HEK293 (cell line): ENCODE measurements at regions not wholly inside any gene's neighbourhood (a gene's known extent, or its start where the extent isn't known, plus 50 kb on each side); places are given as distances from the start of the nearest gene placed in this dataset.

Experiments
- GLI2 ChIP-seq: fragments of 450-650 bp; formaldehyde crosslinking; IDR thresholded peaks from 2 replicates; pipeline ENCODE4; 2017; ENCODE audit warnings: missing biosample characterization, missing genetic modification characterization, low read depth, borderline replicate concordance
- HIC1 ChIP-seq: fragments of 450-650 bp; formaldehyde crosslinking; IDR thresholded peaks from 2 replicates; pipeline ENCODE4 v1.5.1; 2016; ENCODE audit warnings: missing biosample characterization, missing genetic modification characterization
- INSM2 ChIP-seq: fragments of 450-650 bp; formaldehyde crosslinking; IDR thresholded peaks from 2 replicates; pipeline ENCODE4 v1.5.1; 2016; ENCODE audit warnings: missing biosample characterization, missing genetic modification characterization
- KLF7 ChIP-seq: fragments of 450-650 bp; formaldehyde crosslinking; IDR thresholded peaks from 2 replicates; pipeline ENCODE4 v1.5.1; 2016; ENCODE audit warnings: missing biosample characterization, missing genetic modification characterization, borderline replicate concordance
- OSR2 ChIP-seq: fragments of 450-650 bp; formaldehyde crosslinking; IDR thresholded peaks from 2 replicates; pipeline ENCODE4 v1.5.1; 2016; ENCODE audit warnings: missing biosample characterization, missing genetic modification characterization
- SETDB1 ChIP-seq: IDR thresholded peaks from one replicate; pipeline ENCODE4 v1.6.1; 2017; ENCODE audit warnings: mild to moderate bottlenecking, low read length, moderate library complexity, mixed read lengths; ENCODE audit not compliant: insufficient read length
- WT1 ChIP-seq: fragments of 450-650 bp; formaldehyde crosslinking; IDR thresholded peaks from 2 replicates; pipeline ENCODE4 v1.5.1; 2016; ENCODE audit warnings: missing biosample characterization, missing genetic modification characterization
- ZBTB21 ChIP-seq: fragments of 450-650 bp; formaldehyde crosslinking; IDR thresholded peaks from 2 replicates; pipeline ENCODE4 v1.5.1; 2017; ENCODE audit warnings: missing biosample characterization, missing genetic modification characterization
- ZEB2 ChIP-seq: fragments of 450-650 bp; formaldehyde crosslinking; IDR thresholded peaks from 2 replicates; pipeline ENCODE4 v1.5.1; 2016; ENCODE audit warnings: missing biosample characterization, missing genetic modification characterization
- ZFP69B ChIP-seq: fragments of 450-650 bp; formaldehyde crosslinking; IDR thresholded peaks from 2 replicates; pipeline ENCODE4 v1.5.1; 2016; ENCODE audit warnings: missing biosample characterization, missing genetic modification characterization
- ZNF114 ChIP-seq: fragments of 450-650 bp; formaldehyde crosslinking; IDR thresholded peaks from 2 replicates; pipeline ENCODE4 v1.5.0; 2017; ENCODE audit warnings: missing biosample characterization, missing genetic modification characterization
- ZNF2 ChIP-seq: fragments of 450-650 bp; formaldehyde crosslinking; IDR thresholded peaks from 2 replicates; pipeline ENCODE4 v1.5.1; 2016; ENCODE audit warnings: missing biosample characterization, missing genetic modification characterization
- ZNF214 ChIP-seq: fragments of 450-650 bp; formaldehyde crosslinking; IDR thresholded peaks from 2 replicates; pipeline ENCODE4 v1.5.1; 2017; ENCODE audit warnings: missing biosample characterization, mild to moderate bottlenecking, missing genetic modification characterization, borderline replicate concordance
- ZNF529 ChIP-seq: fragments of 450-650 bp; formaldehyde crosslinking; IDR thresholded peaks from 2 replicates; pipeline ENCODE4 v1.5.1; 2017; ENCODE audit warnings: missing genetic modification characterization, missing biosample characterization; ENCODE audit not compliant: insufficient replicate concordance
- ZNF692 ChIP-seq: fragments of 450-650 bp; formaldehyde crosslinking; IDR thresholded peaks from 2 replicates; pipeline ENCODE4 v1.5.1; 2016; ENCODE audit warnings: missing biosample characterization, missing genetic modification characterization
- ZNF768 ChIP-seq: fragments of 450-650 bp; formaldehyde crosslinking; IDR thresholded peaks from 2 replicates; pipeline ENCODE4 v1.5.1; 2018; ENCODE audit warnings: missing biosample characterization, mild to moderate bottlenecking, missing genetic modification characterization
- ZNF776 ChIP-seq: fragments of 450-650 bp; formaldehyde crosslinking; IDR thresholded peaks from 2 replicates; pipeline ENCODE4 v1.5.0; 2017; ENCODE audit warnings: missing biosample characterization, missing genetic modification characterization, borderline replicate concordance
- ZNF777 ChIP-seq: fragments of 450-650 bp; formaldehyde crosslinking; IDR thresholded peaks from 2 replicates; pipeline ENCODE4 v1.5.1; 2017; ENCODE audit warnings: missing biosample characterization, missing genetic modification characterization, borderline replicate concordance
- ZNF792 ChIP-seq: fragments of 450-650 bp; formaldehyde crosslinking; IDR thresholded peaks from 2 replicates; pipeline ENCODE4 v1.5.1; 2016; ENCODE audit warnings: missing biosample characterization, missing genetic modification characterization
- TF ChIP-seq, protein P1 (sequence below): fragments of 450-650 bp; formaldehyde crosslinking; IDR thresholded peaks from 2 replicates; pipeline ENCODE4 v1.5.1; 2016; ENCODE audit warnings: missing biosample characterization, missing genetic modification characterization
- TF ChIP-seq, protein P2 (sequence below): fragments of 450-650 bp; formaldehyde crosslinking; IDR thresholded peaks from 2 replicates; pipeline ENCODE4 v1.5.1; 2016; ENCODE audit warnings: missing biosample characterization, missing genetic modification characterization
- TF ChIP-seq, protein P3 (sequence below): fragments of 450-650 bp; formaldehyde crosslinking; IDR thresholded peaks from 2 replicates; pipeline ENCODE4 v1.5.1; 2017; ENCODE audit warnings: missing biosample characterization, missing genetic modification characterization
- TF ChIP-seq, protein P4 (sequence below): fragments of 450-650 bp; formaldehyde crosslinking; IDR thresholded peaks from 2 replicates; pipeline ENCODE4 v1.5.1; 2016; ENCODE audit warnings: missing biosample characterization, missing genetic modification characterization
- TF ChIP-seq, protein P5 (sequence below): IDR thresholded peaks from 2 replicates; pipeline ENCODE4 v1.6.1; 2011; ENCODE audit warnings: mild to moderate bottlenecking, low read depth, low read length, borderline replicate concordance

GRCh38 chr15:70426096-70426821 is 328.5 kb upstream of the TLE3 start (continued):
- TF ChIP-seq WT1 (tag by site-specific recombination): peak; percentile 36
- TF ChIP-seq ZFP69B: no peak
- peak; percentile 92 for TF ChIP-seq GLI2 (tag by site-specific recombination)
- TF ChIP-seq INSM2 (tag by site-specific recombination): peak; percentile 56
- TF ChIP-seq, protein P1, sequence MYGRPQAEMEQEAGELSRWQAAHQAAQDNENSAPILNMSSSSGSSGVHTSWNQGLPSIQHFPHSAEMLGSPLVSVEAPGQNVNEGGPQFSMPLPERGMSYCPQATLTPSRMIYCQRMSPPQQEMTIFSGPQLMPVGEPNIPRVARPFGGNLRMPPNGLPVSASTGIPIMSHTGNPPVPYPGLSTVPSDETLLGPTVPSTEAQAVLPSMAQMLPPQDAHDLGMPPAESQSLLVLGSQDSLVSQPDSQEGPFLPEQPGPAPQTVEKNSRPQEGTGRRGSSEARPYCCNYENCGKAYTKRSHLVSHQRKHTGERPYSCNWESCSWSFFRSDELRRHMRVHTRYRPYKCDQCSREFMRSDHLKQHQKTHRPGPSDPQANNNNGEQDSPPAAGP (tag by site-specific recombination): no peak
- no peak for TF ChIP-seq ZNF692
- TF ChIP-seq SETDB1: no peak
- no peak for TF ChIP-seq ZNF2 (tag by site-specific recombination)
- TF ChIP-seq ZNF114: no peak
- TF ChIP-seq ZNF777 (tag by site-specific recombination): no peak
- peak; percentile 89 for TF ChIP-seq OSR2 (tag by site-specific recombination)
- TF ChIP-seq, protein P2, sequence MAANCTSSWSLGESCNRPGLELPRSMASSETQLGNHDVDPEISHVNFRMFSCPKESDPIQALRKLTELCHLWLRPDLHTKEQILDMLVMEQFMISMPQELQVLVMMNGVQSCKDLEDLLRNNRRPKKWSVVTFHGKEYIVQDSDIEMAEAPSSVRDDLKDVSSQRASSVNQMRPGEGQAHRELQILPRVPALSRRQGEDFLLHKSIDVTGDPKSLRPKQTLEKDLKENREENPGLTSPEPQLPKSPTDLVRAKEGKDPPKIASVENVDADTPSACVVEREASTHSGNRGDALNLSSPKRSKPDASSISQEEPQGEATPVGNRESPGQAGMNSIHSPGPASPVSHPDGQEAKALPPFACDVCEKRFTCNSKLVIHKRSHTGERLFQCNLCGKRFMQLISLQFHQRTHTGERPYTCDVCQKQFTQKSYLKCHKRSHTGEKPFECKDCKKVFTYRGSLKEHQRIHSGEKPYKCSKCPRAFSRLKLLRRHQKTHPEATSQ: no peak
- TF ChIP-seq ZBTB21 (tag by site-specific recombination): no peak
- TF ChIP-seq HIC1: no peak
- TF ChIP-seq ZNF776: no peak
- TF ChIP-seq ZNF768: 0 out of 2 replicates have a peak, but pooled peaks have one; percentile 3
- TF ChIP-seq ZNF214: no peak
- no peak for TF ChIP-seq KLF7
- TF ChIP-seq, protein P3, sequence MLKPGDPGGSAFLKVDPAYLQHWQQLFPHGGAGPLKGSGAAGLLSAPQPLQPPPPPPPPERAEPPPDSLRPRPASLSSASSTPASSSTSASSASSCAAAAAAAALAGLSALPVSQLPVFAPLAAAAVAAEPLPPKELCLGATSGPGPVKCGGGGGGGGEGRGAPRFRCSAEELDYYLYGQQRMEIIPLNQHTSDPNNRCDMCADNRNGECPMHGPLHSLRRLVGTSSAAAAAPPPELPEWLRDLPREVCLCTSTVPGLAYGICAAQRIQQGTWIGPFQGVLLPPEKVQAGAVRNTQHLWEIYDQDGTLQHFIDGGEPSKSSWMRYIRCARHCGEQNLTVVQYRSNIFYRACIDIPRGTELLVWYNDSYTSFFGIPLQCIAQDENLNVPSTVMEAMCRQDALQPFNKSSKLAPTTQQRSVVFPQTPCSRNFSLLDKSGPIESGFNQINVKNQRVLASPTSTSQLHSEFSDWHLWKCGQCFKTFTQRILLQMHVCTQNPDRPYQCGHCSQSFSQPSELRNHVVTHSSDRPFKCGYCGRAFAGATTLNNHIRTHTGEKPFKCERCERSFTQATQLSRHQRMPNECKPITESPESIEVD: peak; percentile 91
- TF ChIP-seq, protein P4, sequence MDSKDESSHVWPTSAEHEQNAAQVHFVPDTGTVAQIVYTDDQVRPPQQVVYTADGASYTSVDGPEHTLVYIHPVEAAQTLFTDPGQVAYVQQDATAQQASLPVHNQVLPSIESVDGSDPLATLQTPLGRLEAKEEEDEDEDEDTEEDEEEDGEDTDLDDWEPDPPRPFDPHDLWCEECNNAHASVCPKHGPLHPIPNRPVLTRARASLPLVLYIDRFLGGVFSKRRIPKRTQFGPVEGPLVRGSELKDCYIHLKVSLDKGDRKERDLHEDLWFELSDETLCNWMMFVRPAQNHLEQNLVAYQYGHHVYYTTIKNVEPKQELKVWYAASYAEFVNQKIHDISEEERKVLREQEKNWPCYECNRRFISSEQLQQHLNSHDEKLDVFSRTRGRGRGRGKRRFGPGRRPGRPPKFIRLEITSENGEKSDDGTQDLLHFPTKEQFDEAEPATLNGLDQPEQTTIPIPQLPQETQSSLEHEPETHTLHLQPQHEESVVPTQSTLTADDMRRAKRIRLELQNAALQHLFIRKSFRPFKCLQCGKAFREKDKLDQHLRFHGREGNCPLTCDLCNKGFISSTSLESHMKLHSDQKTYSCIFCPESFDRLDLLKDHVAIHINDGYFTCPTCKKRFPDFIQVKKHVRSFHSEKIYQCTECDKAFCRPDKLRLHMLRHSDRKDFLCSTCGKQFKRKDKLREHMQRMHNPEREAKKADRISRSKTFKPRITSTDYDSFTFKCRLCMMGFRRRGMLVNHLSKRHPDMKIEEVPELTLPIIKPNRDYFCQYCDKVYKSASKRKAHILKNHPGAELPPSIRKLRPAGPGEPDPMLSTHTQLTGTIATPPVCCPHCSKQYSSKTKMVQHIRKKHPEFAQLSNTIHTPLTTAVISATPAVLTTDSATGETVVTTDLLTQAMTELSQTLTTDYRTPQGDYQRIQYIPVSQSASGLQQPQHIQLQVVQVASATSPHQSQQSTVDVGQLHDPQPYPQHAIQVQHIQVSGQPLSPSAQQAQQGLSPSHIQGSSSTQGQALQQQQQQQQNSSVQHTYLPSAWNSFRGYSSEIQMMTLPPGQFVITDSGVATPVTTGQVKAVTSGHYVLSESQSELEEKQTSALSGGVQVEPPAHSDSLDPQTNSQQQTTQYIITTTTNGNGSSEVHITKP (tag by site-specific recombination): peak; percentile 51; the same call in 1 of the 2 replicates
- no peak for TF ChIP-seq ZNF529 (tag by site-specific recombination)
- TF ChIP-seq ZEB2 (tag by site-specific recombination): peak; percentile 70; the same call in 1 of the 2 replicates
- no peak for TF ChIP-seq ZNF792
- TF ChIP-seq, protein P5, sequence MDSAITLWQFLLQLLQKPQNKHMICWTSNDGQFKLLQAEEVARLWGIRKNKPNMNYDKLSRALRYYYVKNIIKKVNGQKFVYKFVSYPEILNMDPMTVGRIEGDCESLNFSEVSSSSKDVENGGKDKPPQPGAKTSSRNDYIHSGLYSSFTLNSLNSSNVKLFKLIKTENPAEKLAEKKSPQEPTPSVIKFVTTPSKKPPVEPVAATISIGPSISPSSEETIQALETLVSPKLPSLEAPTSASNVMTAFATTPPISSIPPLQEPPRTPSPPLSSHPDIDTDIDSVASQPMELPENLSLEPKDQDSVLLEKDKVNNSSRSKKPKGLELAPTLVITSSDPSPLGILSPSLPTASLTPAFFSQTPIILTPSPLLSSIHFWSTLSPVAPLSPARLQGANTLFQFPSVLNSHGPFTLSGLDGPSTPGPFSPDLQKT: no peak
